SK-N-SH (cell line): ENCODE measurements at regions not wholly inside any gene's neighbourhood (a gene's known extent, or its start where the extent isn't known, plus 50 kb on each side); places are given as distances from the start of the nearest gene placed in this dataset.

Experiments used
- CTCF ChIA-PET: fragments of 300-600, 350-600 bp; formaldehyde crosslinking; extraction: SDS; loops from one replicate; lab custom pipeline; 2021; lab: Yijun Ruan, JAX
- POLR2A ChIA-PET: fragments of 350-600 bp; sonication (Branson Sonifier 250); formaldehyde crosslinking; extraction: SDS; loops from one replicate; lab custom pipeline; 2020; ENCODE audit warnings: antibody characterized with exemption, inconsistent platforms; lab: Yijun Ruan, JAX
- DNase-seq: peaks from one replicate; pipeline ENCODE4 v3.0.0; 2012
- H2AFZ ChIP-seq: fragments of 200-600 bp; sonication (generic); 2 replicates; pipeline ENCODE4 v1.8.1; 2016; ENCODE audit warnings: antibody characterized with exemption, mild to moderate bottlenecking, low read depth
- H3F3A ChIP-seq: fragments of 200-600 bp; sonication (generic); replicated peaks from 2 replicates; pipeline ENCODE3; 2016; ENCODE audit warnings: antibody characterized with exemption, mild to moderate bottlenecking; ENCODE audit not compliant: insufficient read depth
- H3K27ac ChIP-seq, 2 experiments: fragments of 200-500 bp in 1 of 2; fragments of 200-600 bp in 1 of 2; sonication (Bioruptor generic) in 1 of 2; sonication (generic), shearing (Covaris generic) in 1 of 2; 2 replicates each; pipeline versions ENCODE4 v1.5.1 to v1.6.1; 2014 to 2016; ENCODE audit warnings: low read depth in 2 of 2, inconsistent platforms in 1 of 2, low read length in 1 of 2, mild to moderate bottlenecking in 1 of 2, mixed read lengths in 1 of 2
- H3K27me3 ChIP-seq: fragments of 200-600 bp; sonication (generic), shearing (Covaris generic); 2 replicates; pipeline ENCODE4 v1.6.1; 2016; ENCODE audit warnings: mixed run types; ENCODE audit not compliant: insufficient read depth
- H3K36me3 ChIP-seq, 2 experiments: fragments of 200-500 bp in 1 of 2; fragments of 200-600 bp in 1 of 2; sonication (Bioruptor generic) in 1 of 2; sonication (generic) in 1 of 2; replicated peaks in 1 of 2; 2 replicates each; pipeline versions ENCODE3 to v1.5.1; 2014 to 2016; ENCODE audit warnings: low read length in 1 of 2, mild to moderate bottlenecking in 1 of 2; ENCODE audit not compliant: insufficient read depth in 2 of 2, control insufficient read depth in 1 of 2
- H3K4me1 ChIP-seq, 2 experiments: fragments of 200-500 bp in 1 of 2; fragments of 200-600 bp in 1 of 2; sonication (Bioruptor generic) in 1 of 2; sonication (generic), shearing (Covaris generic) in 1 of 2; 2 replicates each; pipeline versions ENCODE4 v1.5.1 to v1.6.1; 2014 to 2016; ENCODE audit warnings: low read depth in 1 of 2, low read length in 1 of 2, mixed run types in 1 of 2; ENCODE audit not compliant: insufficient read depth in 2 of 2, control insufficient read depth in 1 of 2
- H3K4me2 ChIP-seq: fragments of 200-600 bp; sonication (generic), shearing (Covaris generic); 2 replicates; pipeline ENCODE4 v1.6.1; 2017; ENCODE audit warnings: mixed run types
- H3K4me3 ChIP-seq, 2 experiments: fragments of 200-500 bp in 1 of 2; fragments of 200-600 bp in 1 of 2; sonication (Bioruptor generic) in 1 of 2; sonication (generic), shearing (Covaris generic) in 1 of 2; 2 replicates each; pipeline versions ENCODE4 v1.5.1 to v1.8.1; 2014 to 2016; ENCODE audit warnings: low read depth in 2 of 2, inconsistent platforms in 1 of 2, low read length in 1 of 2, mild to moderate bottlenecking in 1 of 2, mixed read lengths in 1 of 2, moderate library complexity in 1 of 2
- H3K79me2 ChIP-seq: fragments of 200-600 bp; sonication (generic); 2 replicates; pipeline ENCODE4 v1.8.1; 2017; ENCODE audit warnings: mild to moderate bottlenecking; ENCODE audit not compliant: insufficient read depth
- H3K9ac ChIP-seq: fragments of 200-600 bp; sonication (generic); 2 replicates; pipeline ENCODE4 v1.6.1; 2017; ENCODE audit warnings: mixed run types
- H3K9me2 ChIP-seq: fragments of 200-600 bp; sonication (generic); 2 replicates; pipeline ENCODE4 v1.6.1; 2017; ENCODE audit warnings: mixed run types
- H3K9me3 ChIP-seq: fragments of 200-600 bp; sonication (generic); 2 replicates; pipeline ENCODE4 v1.6.1; 2017; ENCODE audit warnings: mixed run types, mild to moderate bottlenecking, moderate library complexity
- H4K20me1 ChIP-seq: fragments of 200-600 bp; sonication (generic); 2 replicates; pipeline ENCODE4 v1.6.1; 2017; ENCODE audit warnings: mild to moderate bottlenecking, mixed run types; ENCODE audit not compliant: insufficient read depth
- CHD2 ChIP-seq: fragments of 150-350 bp; IDR thresholded peaks from 2 replicates; pipeline ENCODE4 v1.6.1; 2018; ENCODE audit warnings: low read length; ENCODE audit not compliant: partially characterized antibody
- EP300 ChIP-seq, 2 experiments: IDR thresholded peaks; 2 replicates each; pipeline versions ENCODE4 v1.4.0 to v1.6.1; 2012; ENCODE audit warnings: borderline replicate concordance in 1 of 2, low read depth in 1 of 2, low read length in 1 of 2
- EZH2phosphoT487 ChIP-seq: fragments of 200-600 bp; sonication (generic); IDR thresholded peaks from 2 replicates; pipeline ENCODE4 v1.6.1; 2017; ENCODE audit warnings: low read depth, mixed run types, mild to moderate bottlenecking, antibody characterized with exemption, moderate library complexity, borderline replicate concordance
- FOXJ3 ChIP-seq: sonication (generic); formaldehyde crosslinking; IDR thresholded peaks from 2 replicates; pipeline ENCODE4 v1.5.1; 2020; ENCODE audit warnings: mild to moderate bottlenecking, missing genetic modification reagents
- IRF3 ChIP-seq: fragments of 150-350 bp; IDR thresholded peaks from 2 replicates; pipeline ENCODE4 v1.6.1; 2016; ENCODE audit warnings: mild to moderate bottlenecking, low read depth, low read length
- JUND ChIP-seq: IDR thresholded peaks from 2 replicates; pipeline ENCODE4 v1.4.0; 2012
- NFIC ChIP-seq: IDR thresholded peaks from 2 replicates; pipeline ENCODE4 v1.4.0; 2012; ENCODE audit warnings: borderline replicate concordance
- NRF1 ChIP-seq: IDR thresholded peaks from 2 replicates; pipeline ENCODE4 v1.6.1; 2012; ENCODE audit warnings: low read depth, mild to moderate bottlenecking, low read length
- PBX3 ChIP-seq: IDR thresholded peaks from 2 replicates; pipeline ENCODE4; 2012
- REST ChIP-seq: IDR thresholded peaks from 2 replicates; pipeline ENCODE4 v1.6.1; 2012; ENCODE audit warnings: mild to moderate bottlenecking, low read depth, low read length, moderate library complexity
- RXRA ChIP-seq: IDR thresholded peaks from 2 replicates; pipeline ENCODE4 v1.4.0; 2012; ENCODE audit warnings: low read depth, mild to moderate bottlenecking, borderline replicate concordance
- SMC3 ChIP-seq: IDR thresholded peaks from 2 replicates; pipeline ENCODE4 v1.6.1; 2012; ENCODE audit warnings: low read depth, low read length, improper control_type of control experiment
- TAF1 ChIP-seq: IDR thresholded peaks from 2 replicates; pipeline ENCODE4 v1.6.1; 2012; ENCODE audit warnings: low read depth, mild to moderate bottlenecking, low read length, moderate library complexity, borderline replicate concordance
- TCF12 ChIP-seq: IDR thresholded peaks from 2 replicates; pipeline ENCODE4 v1.4.0; 2012
- YY1 ChIP-seq: IDR thresholded peaks from 2 replicates; pipeline ENCODE4 v1.4.0; 2012; ENCODE audit warnings: low read depth, mild to moderate bottlenecking
- TF ChIP-seq, protein P1 (sequence below): fragments of 200-600 bp; sonication (generic); IDR thresholded peaks from 2 replicates; pipeline ENCODE4 v1.6.1; 2017; ENCODE audit warnings: antibody characterized with exemption, mild to moderate bottlenecking, moderate library complexity
- TF ChIP-seq, protein P2 (sequence below): IDR thresholded peaks from 2 replicates; pipeline ENCODE4 v1.4.0; 2012; ENCODE audit warnings: low read depth

GRCh38 chr21:38556390-38556789 is 58.1 kb upstream of the ERG start:
- H3K27me3 ChIP-seq: peaks cover 10% of the 10 kb centered on the region; the same call in 1 of the 2 replicates
- H3F3A ChIP-seq: no peaks in the 10 kb centered on the region
- no peaks in the 10 kb centered on the region for H3K9me3 ChIP-seq
- H3K27ac ChIP-seq: no peak overlapping the region
- no peak overlapping the region for H2AFZ ChIP-seq
- no peaks in the 10 kb centered on the region for H3K79me2 ChIP-seq
- no peaks in the 10 kb centered on the region for H3K36me3 ChIP-seq
- H3K4me3 ChIP-seq: no peak overlapping the region
- no peak overlapping the region for H3K9ac ChIP-seq
- ChIA-PET CTCF (interaction anchor here (1.0 to 1.3 kb wide), 3 partner anchors 11 to 113 kb away, joined by 3 to 4 read pairs (median 3); no protein-coding TSS in a partner anchor), POLR2A (no interaction called here)
- no peaks in the 10 kb centered on the region for H3K9me2 ChIP-seq
- H3K4me2 ChIP-seq: no peak overlapping the region
- H3K4me1 ChIP-seq: no peaks in the 10 kb centered on the region
- H4K20me1 ChIP-seq: no peaks in the 10 kb centered on the region
- TF ChIP-seq EZH2phosphoT487: no peak
- TF ChIP-seq FOXJ3: no peak
- no peak for TF ChIP-seq PBX3
- TF ChIP-seq EP300 (IDR thresholded peaks at IDR 0.05; ENCODE audit: borderline replicate concordance in 1 of 2, low read depth in 1 of 2, low read length in 1 of 2): no peak
- no peak for TF ChIP-seq IRF3
- TF ChIP-seq NFIC: no peak
- no peak for TF ChIP-seq TAF1
- TF ChIP-seq CHD2: no peak
- no peak for TF ChIP-seq SMC3
- TF ChIP-seq, protein P1, sequence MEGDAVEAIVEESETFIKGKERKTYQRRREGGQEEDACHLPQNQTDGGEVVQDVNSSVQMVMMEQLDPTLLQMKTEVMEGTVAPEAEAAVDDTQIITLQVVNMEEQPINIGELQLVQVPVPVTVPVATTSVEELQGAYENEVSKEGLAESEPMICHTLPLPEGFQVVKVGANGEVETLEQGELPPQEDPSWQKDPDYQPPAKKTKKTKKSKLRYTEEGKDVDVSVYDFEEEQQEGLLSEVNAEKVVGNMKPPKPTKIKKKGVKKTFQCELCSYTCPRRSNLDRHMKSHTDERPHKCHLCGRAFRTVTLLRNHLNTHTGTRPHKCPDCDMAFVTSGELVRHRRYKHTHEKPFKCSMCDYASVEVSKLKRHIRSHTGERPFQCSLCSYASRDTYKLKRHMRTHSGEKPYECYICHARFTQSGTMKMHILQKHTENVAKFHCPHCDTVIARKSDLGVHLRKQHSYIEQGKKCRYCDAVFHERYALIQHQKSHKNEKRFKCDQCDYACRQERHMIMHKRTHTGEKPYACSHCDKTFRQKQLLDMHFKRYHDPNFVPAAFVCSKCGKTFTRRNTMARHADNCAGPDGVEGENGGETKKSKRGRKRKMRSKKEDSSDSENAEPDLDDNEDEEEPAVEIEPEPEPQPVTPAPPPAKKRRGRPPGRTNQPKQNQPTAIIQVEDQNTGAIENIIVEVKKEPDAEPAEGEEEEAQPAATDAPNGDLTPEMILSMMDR: no peak
- no peak for TF ChIP-seq NRF1
- no peak for TF ChIP-seq YY1
- TF ChIP-seq, protein P2, sequence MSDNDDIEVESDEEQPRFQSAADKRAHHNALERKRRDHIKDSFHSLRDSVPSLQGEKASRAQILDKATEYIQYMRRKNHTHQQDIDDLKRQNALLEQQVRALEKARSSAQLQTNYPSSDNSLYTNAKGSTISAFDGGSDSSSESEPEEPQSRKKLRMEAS: no peak
- TF ChIP-seq TCF12: no peak
- no peak for TF ChIP-seq RXRA
- no peak for TF ChIP-seq REST
- no peak for TF ChIP-seq JUND
- DNase-seq: no peak
